GM12864 (cell line): ENCODE measurements at regions not wholly inside any gene's neighbourhood (a gene's known extent, or its start where the extent isn't known, plus 50 kb on each side); places are given as distances from the start of the nearest gene placed in this dataset.
A peak's percentile ranks its signal among the peaks of the same experiment; 100 is the strongest.

Source experiments
- DNase-seq: peaks from one replicate; pipeline ENCODE4 v3.0.0-alpha.2; 2011; ENCODE audit warnings: low read depth
- H3K4me3 ChIP-seq: 2 replicates; pipeline ENCODE4 v1.5.1; 2011; ENCODE audit warnings: mild to moderate bottlenecking, low read depth, low read length, control low read depth
- CTCF ChIP-seq: IDR thresholded peaks from 2 replicates; pipeline ENCODE4 v1.5.1; 2011; ENCODE audit warnings: low read depth, mild to moderate bottlenecking, moderate library complexity, low read length, control low read depth, inconsistent platforms; ENCODE audit errors: missing control alignments

- no peak for TF ChIP-seq CTCF
- H3K4me3 ChIP-seq: no peak overlapping the region
- no peak for DNase-seq
Measured at GRCh38 chr7:113414401-113415035, 296.2 kb upstream of the SMIM30 start.

GRCh38 chr7:113412410-113412809, 294.1 kb upstream of the SMIM30 start:
- no peak for TF ChIP-seq CTCF
- no peak for DNase-seq

GRCh38 chr7:113410796-113411195, 292.4 kb upstream of the SMIM30 start:
- DNase-seq: no peak
- no peak for TF ChIP-seq CTCF
- no peak overlapping the region for H3K4me3 ChIP-seq

More at GRCh38 chr7:113412410-113412809, 294.1 kb upstream of the SMIM30 start:
- H3K4me3 ChIP-seq: no peak overlapping the region

GRCh38 chr7:113408999-113409398, 290.6 kb upstream of the SMIM30 start:
- DNase-seq: no peak
- TF ChIP-seq CTCF: no peak
- H3K4me3 ChIP-seq: no peak overlapping the region

GRCh38 chr7:113405296-113406056, 287.1 kb upstream of the SMIM30 start:
- H3K4me3 ChIP-seq: no peak overlapping the region
- no peak for TF ChIP-seq CTCF
- no peak for DNase-seq

- peak; percentile 27 for TF ChIP-seq CTCF
- no peak for DNase-seq
- no peak overlapping the region for H3K4me3 ChIP-seq
Measured at GRCh38 chr7:113404245-113404644, 285.9 kb upstream of the SMIM30 start.
